Testis (tissue), 2 donors: ENCODE measurements at regions not wholly inside any gene's neighbourhood (a gene's known extent, or its start where the extent isn't known, plus 50 kb on each side); places are given as distances from the start of the nearest gene placed in this dataset.

ENCODE experiments used
- DNase-seq: peaks from one replicate; pipeline ENCODE4 v3.0.0-alpha.2; 2019
- H3K27ac ChIP-seq, 2 donors: fragments of 200-600 bp; sonication (generic); one replicate each; pipeline ENCODE4 v1.5.1; 2019
- H3K27me3 ChIP-seq: fragments of 200-600 bp; sonication (generic); one replicate; pipeline ENCODE4 v1.5.1; 2019
- H3K36me3 ChIP-seq: fragments of 200-600 bp; sonication (generic); one replicate; pipeline ENCODE4 v1.5.1; 2017; ENCODE audit warnings: low read depth; ENCODE audit errors: missing control alignments
- H3K4me1 ChIP-seq: fragments of 200-600 bp; sonication (generic); one replicate; pipeline ENCODE4 v1.5.1; 2019
- H3K4me3 ChIP-seq, 2 donors: fragments of 200-600 bp; sonication (generic); one replicate each; pipeline ENCODE4 v1.5.1; 2017 to 2019
- H3K9me3 ChIP-seq: fragments of 200-600 bp; sonication (generic); one replicate; pipeline ENCODE4 v1.5.1; 2017
- CTCF ChIP-seq, 3 experiments: fragments of 450-650 bp in 2 of 3; fragments of 200-600 bp in 1 of 3; sonication (generic) in 1 of 3; IDR thresholded peaks; one replicate each; pipeline ENCODE4 v1.5.1; 2016 to 2019; ENCODE audit warnings: antibody characterized with exemption in 3 of 3, mild to moderate bottlenecking in 2 of 3, moderate library complexity in 1 of 3
- POLR2A ChIP-seq: fragments of 450-650 bp; IDR thresholded peaks from one replicate; pipeline ENCODE4 v1.6.1; 2017; ENCODE audit warnings: antibody characterized with exemption, mild to moderate bottlenecking, moderate library complexity
- WGBS, 2 donors: methylation state at CpG; one replicate each; pipeline ENCODE4 v1.1.5; 2018; 5-methylcytosine and 5-hydroxymethylcytosine counted together
- intact Hi-C: fragments of 100-400 bp; cut with DNase I; formaldehyde crosslinking; loops from one replicate; pipeline ENCODE4 v1.15.1; 2023; ENCODE audit warnings: low total_unique reads

- Histone ChIP-seq H3K27ac (no peak overlapping the region), H3K27me3 (no peaks in the 10 kb centered on the region), H3K36me3 (no peaks in the 10 kb centered on the region), H3K9me3 (no peaks in the 10 kb centered on the region), H3K4me1 (no peaks in the 10 kb centered on the region), H3K4me3 (no peak overlapping the region)
- no peak for DNase-seq
- TF ChIP-seq POLR2A = no peak
- TF ChIP-seq CTCF (IDR thresholded peaks at IDR 0.05) = no peak
- WGBS, 2 donors = 86 to 94% methylated on average over 8 of the region's 8 CpGs
- intact Hi-C loops = no loop called here
Observed at GRCh38 chr6:87909849-87910248, 137.8 kb upstream of the SPACA1 start.

- Histone ChIP-seq H3K9me3 (no peaks in the 10 kb centered on the region), H3K4me1 (no peaks in the 10 kb centered on the region), H3K4me3 (no peak overlapping the region), H3K27me3 (no peaks in the 10 kb centered on the region), H3K27ac (no peak overlapping the region), H3K36me3 (no peaks in the 10 kb centered on the region)
- no peak for TF ChIP-seq POLR2A
- no peak for TF ChIP-seq CTCF (IDR thresholded peaks at IDR 0.05)
- 82 to 91% methylated on average over 6 of the region's 6 CpGs for WGBS, 2 donors
- intact Hi-C loops = no loop called here
- DNase-seq = no peak
Observed at GRCh38 chr6:87908978-87909811, 138.4 kb upstream of the SPACA1 start.

GRCh38 chr6:87907521-87907920 is 140.1 kb upstream of the SPACA1 start:
- no peak for DNase-seq
- TF ChIP-seq POLR2A = no peak
- no peak for TF ChIP-seq CTCF (IDR thresholded peaks at IDR 0.05)
- Histone ChIP-seq H3K27me3 (no peaks in the 10 kb centered on the region), H3K9me3 (no peaks in the 10 kb centered on the region), H3K27ac (no peak overlapping the region), H3K36me3 (no peaks in the 10 kb centered on the region), H3K4me3 (no peak overlapping the region), H3K4me1 (peaks cover 3% of the 10 kb centered on the region)
- intact Hi-C loops = no loop called here
- 73% methylated on average over 2 of the region's 2 CpGs for WGBS, 2 donors

- TF ChIP-seq CTCF (IDR thresholded peaks at IDR 0.05) (no peak), POLR2A (no peak)
- no peaks in the 10 kb centered on the region for H3K9me3 ChIP-seq
- H3K27me3 ChIP-seq = no peaks in the 10 kb centered on the region
- no peaks in the 10 kb centered on the region for H3K36me3 ChIP-seq
- H3K27ac ChIP-seq = no peak overlapping the region
- no peak for DNase-seq
- peaks cover 3% of the 10 kb centered on the region for H3K4me1 ChIP-seq
- 55 to 60% methylated on average over 2 of the region's 2 CpGs for WGBS, 2 donors
- H3K4me3 ChIP-seq = no peak overlapping the region
- intact Hi-C loops = no loop called here
Observed at GRCh38 chr6:87905101-87905641, 142.5 kb upstream of the SPACA1 start.

- no peaks in the 10 kb centered on the region for H3K9me3 ChIP-seq
- DNase-seq = no peak
- no peaks in the 10 kb centered on the region for H3K36me3 ChIP-seq
- TF ChIP-seq POLR2A (no peak), CTCF (IDR thresholded peaks at IDR 0.05) (no peak)
- no peaks in the 10 kb centered on the region for H3K27me3 ChIP-seq
- no peak overlapping the region for H3K4me3 ChIP-seq
- intact Hi-C loops = no loop called here
- H3K27ac ChIP-seq = no peak overlapping the region
- peaks cover 3% of the 10 kb centered on the region for H3K4me1 ChIP-seq
Observed at GRCh38 chr6:87904011-87904410, 143.6 kb upstream of the SPACA1 start.
